NB4 (cell line): ENCODE measurements at regions not wholly inside any gene's neighbourhood (a gene's known extent, or its start where the extent isn't known, plus 50 kb on each side); places are given as distances from the start of the nearest gene placed in this dataset.

ENCODE experiments used
- CTCF ChIP-seq: IDR thresholded peaks from one replicate; pipeline ENCODE4 v1.5.1; 2012; ENCODE audit warnings: low read depth, low read length
- MYC ChIP-seq: IDR thresholded peaks from 2 replicates; pipeline ENCODE4 v1.6.1; 2011; ENCODE audit warnings: low read depth, low read length
- POLR2A ChIP-seq: IDR thresholded peaks from 2 replicates; pipeline ENCODE4 v1.6.1; 2011; ENCODE audit warnings: mild to moderate bottlenecking; ENCODE audit not compliant: insufficient read length; ENCODE audit errors: extremely low read depth
- TF ChIP-seq, protein P1 (sequence below): IDR thresholded peaks from 2 replicates; pipeline ENCODE4 v1.6.1; 2011; ENCODE audit warnings: low read depth, low read length

- TF ChIP-seq POLR2A (no peak), CTCF (no peak), MYC (no peak)
- TF ChIP-seq, protein P1, sequence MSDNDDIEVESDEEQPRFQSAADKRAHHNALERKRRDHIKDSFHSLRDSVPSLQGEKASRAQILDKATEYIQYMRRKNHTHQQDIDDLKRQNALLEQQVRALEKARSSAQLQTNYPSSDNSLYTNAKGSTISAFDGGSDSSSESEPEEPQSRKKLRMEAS = no peak
Observed at GRCh38 chr13:55569514-55569913, 1571.2 kb upstream of the PRR20A start.
